CD4-positive, alpha-beta T cell treated with Interleukin-15 for 1 hour (primary cell): ENCODE measurements at regions not wholly inside any gene's neighbourhood (a gene's known extent, or its start where the extent isn't known, plus 50 kb on each side); places are given as distances from the start of the nearest gene placed in this dataset.

Source experiments
- DNase-seq: peaks from one replicate; pipeline ENCODE4 v3.0.0-alpha.2; 2020

DNA sequence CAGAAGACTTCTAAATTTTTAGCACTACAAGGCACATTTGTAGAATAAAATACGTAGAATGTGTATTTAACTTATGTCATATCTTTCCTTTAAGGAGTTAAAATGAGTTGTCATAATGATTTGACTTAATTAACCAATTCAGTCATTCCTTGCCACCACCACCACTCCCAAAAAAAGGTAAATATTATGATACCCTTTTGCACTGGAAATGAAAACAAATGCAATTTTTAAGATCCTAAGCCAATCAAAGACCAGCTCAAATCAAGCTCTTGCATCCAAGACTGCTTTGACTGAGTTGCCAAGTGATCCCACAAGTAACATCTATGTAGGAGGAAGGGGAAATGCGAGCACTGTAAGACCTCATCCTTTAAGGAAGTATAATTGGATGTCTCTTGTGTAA lies 426.6 kb upstream of the ATP11B start:
- no peak for DNase-seq

DNA sequence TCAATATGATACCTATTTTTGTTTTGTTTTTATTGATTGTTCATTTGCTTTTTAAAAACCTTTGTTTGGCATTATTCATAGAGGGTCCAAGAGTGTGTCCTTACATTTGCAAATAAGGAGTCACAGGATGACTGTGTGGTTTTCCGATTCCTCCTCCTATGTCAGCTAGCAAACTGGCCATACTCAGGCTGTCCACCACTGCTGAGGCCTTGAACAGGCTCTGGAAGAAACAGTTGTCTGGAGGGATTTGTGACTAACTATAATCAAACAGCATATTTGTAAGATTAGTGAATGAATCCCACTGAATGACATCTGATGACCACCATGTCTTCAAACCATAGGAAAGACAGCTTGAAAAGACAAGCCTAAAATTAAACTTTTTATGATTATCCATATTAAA lies 423.4 kb upstream of the ATP11B start:
- no peak for DNase-seq

DNA sequence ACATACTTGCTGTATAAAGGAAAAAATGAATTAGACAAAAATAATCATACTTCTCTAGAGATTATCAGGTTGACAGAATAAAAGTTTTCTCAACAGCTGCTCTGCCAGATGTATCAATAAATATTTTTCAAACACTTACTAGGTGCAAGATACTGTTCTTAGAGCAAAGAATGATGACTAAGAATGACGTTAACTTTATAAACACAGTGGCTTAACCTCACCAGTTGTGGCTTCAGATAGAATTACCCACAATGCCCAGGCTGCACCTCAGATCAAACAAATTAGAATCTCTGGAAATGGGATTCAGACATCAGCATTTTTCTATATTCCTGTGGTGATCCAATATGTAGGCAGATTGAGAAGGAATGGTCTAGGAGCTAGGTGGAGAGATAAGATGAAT lies 422.4 kb upstream of the ATP11B start:
- DNase-seq: no peak

DNA sequence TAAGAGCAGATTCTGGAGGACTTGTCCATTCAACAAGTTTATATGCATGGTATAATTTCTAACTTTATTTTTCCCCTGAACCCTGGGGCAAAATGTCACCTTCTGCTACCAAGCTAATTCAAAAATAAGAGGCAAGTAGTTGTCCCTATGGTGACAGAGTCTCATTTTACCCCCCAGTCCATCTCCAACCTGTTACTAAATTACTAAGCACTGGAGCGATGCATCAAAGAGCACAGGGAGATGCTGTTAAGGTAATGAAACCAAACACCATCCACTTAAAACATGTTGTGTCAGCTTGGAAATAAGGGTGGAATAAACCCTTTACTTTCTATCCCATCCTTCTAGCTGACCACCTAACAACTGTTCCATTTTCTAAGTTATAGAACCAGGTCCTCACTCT lies 417.4 kb upstream of the ATP11B start:
- no peak for DNase-seq

DNA sequence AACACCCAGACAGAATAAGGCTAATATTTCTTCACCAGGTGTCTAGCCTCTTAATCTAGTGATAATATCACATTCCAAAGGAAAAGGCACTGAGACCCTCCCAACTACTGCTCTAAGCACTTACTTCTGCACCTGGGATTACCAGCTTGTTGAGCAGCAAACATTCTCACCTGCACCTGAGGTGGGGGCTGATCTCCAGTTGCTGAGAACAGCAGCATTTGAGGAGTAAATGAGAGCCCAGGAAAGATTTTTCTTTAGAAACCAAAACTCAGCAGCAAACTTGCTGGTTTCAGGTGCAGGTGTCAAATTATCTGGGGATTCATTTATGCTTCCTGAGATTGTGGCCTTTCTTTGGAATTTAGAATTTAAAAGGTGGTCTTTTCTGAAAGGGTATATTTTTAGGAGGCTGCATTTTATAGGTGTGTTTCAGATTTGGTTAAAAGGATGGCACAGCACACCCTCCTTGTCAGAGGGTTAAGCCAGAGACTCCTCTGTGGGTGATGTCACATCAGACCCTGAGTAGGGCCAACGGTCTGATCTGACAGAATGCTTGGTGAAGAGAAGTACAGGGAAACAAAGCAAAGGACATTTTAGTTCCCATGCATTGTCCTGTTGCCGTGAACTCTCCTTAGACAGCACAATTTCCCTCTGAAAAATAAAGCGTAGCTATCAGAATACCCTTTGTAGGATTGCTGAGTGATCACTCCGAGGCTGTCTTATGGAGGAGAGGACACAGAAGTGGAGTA lies 411.0 kb upstream of the ATP11B start:
- no peak for DNase-seq

DNA sequence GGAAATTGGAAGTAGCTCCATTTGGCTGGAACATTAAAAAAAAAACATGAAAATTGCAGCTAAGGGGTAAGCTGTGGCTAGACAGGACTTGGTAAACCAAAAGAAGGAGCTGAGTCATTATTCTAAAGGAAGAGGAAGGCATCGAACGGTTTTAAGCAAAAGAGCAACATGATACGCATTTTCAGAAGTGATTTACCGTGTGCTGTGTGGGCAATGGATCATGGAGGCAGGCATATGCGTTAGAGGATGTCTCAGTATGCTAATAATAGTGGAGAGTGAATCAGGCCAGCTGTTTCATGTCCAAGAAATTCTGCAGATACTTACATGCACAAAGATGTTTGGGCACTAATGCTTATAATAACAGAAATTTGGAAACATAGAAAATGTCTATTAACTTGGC lies 409.1 kb upstream of the ATP11B start:
- no peak for DNase-seq

DNA sequence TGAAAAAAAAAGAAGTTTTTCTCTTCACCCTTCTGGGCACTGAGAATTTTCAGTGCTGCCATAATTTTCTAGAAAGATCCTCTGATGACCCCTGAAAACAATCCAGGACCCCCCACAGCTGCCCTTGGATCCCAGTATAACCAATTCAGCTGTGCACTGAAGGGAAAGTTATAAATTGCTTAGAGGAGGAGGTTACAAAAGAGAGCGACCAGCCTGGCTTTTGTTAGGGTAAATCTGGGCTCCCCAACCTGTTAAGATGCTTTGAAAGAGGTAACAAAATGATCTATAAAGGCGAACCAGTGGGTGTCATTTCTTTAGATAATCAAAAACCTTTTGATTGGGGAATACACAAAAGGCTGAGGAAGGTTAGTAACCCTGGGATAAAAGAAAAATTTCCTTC lies 407.9 kb upstream of the ATP11B start:
- DNase-seq: no peak

DNA sequence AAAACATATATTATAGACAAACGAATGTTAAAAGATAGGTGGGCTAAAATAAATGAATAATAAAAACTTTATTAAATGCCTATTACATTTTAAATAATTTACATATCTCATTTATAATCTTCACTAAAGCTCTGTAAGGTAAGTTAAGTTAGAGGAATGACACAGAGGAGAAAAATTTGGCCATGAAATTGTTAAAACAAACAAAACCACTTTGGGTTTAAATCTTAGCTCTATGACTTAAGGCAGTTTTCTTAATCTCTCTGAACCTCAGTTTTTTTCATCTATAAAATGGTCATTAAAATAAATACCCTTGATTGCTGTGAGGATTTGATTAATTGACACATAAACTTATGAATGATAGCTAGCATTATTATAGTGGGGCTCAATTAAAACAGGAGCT lies 404.8 kb upstream of the ATP11B start:
- DNase-seq: no peak

DNA sequence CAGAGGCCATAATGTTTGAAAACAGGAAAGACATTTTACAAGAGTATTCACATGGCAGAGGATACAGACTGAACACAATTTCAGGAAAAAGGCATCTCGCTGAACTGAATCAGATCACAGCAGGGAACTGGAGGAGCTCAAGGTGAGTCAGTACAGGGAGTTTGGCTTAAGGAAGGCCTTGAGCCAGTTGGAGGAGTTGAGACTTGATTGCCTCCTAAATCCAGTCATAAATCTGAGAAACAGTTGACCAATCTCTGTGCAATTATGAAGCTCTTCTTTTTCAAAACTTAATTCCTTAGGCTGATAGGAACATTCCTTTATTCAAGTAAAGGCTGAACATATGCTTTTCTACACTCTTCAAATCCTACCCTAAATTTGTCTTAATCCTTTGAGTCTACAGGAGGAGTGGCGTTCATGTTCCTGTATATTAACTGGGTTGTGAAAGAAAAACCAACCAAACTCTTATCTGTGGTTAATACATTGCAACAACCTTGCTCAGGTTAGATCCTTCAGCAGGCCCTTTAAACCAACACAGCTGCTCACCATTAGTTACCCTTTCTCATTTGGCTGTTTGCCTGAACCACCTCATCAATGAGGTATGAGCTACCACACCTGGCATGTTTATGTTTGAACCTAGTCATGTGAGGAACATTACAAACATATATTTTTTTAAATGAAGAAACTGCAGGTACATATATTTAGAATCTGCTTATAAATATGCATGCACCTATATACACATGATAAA lies 404.1 kb upstream of the ATP11B start:
- DNase-seq: no peak

DNA sequence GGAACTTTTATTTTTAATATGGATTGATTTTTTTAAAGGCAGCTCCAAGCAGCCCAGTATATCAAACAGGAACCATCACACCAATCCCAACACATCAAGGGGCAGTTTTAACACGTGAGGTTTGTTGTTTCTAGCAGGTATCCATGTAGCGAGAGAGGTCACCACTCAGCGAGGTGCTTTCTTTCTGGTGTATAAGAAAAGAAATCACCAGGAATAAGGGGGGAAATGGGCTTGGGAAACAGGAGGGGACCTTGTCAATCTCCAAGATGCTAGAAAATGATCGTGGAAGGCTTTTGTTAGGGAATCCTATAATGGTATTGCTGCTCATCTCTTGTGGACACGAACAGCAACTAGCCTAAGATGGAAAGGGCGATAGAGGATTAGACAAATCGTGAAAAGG lies 402.9 kb upstream of the ATP11B start:
- DNase-seq: no peak

DNA sequence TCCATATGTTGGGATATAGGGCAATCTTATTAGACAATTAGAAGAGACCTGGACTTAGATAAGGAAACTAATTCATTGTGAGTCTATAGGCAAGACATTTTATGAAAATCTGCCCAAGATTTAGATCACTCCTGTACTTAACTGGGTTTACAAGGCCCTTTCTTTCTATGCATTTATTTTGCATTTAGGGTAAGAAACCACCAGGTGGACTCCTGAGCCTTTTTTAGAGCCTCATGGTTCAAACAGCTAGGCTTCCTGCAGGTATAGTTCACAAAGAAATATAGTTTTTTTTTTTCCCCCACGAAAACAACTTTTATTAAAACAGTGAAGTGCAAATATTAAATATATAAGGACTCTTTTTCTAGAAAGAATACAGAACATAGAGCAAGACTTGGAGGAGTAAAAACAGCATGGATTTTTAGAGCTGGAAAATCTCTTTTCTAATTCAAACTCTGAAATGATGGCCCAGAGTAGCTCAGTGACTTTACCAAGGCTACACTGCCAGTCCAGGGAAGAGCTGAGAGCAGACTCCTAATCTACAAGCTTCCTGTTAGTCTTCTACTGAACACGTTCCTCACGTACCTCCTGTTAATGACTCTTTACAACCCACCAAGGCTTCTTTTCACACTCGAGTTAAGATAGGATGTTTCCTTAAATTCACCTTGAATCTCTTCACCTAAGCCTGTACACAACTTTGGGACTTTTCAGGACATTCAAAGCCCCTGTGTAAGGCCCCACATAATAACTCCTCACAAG lies 400.9 kb upstream of the ATP11B start:
- DNase-seq: no peak

DNA sequence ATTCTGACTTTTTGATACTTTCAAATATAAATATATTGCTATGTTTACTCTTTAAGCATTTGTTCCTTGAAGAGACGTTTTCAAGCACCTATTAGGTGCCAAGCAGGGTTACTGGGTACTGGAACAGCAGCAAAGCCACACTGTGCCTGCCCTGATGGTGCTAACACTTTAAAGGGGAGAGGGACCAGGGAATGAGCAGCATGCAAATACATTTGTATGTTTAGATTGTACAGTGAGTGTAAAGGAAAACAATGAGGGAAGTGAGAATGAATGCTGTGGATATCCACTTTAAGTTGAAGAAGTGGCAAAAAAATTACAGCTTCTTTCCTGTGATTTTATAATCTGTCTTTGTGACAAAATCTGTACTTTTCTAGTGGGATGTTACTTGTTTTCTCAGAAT lies 400.2 kb upstream of the ATP11B start:
- no peak for DNase-seq

DNA sequence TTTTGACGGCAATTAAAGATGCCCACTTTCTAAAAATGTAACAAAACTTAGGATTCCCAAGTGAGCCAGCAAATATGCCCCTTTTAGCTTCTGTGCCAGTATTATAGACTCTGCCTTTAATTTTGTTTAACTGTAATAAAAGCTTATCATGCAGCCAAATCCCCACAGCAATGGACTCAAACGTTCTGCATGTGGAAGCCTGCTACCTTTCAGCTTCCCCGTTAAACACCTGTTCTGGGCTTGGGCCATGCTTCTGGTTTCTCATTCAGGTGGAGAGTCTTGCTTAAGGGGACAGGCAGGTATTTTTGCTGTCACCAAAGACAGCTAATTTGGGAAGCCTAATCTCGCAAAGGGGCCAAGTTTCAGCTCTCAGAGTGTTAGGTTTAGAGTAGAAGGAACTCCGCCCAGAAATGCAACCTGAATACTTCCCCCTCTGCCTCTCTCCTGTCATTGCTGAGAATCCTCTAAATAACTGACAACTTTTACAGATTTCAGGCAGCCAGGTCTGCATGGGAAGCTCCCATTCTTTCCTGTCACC lies 399.4 kb upstream of the ATP11B start:
- no peak for DNase-seq

DNA sequence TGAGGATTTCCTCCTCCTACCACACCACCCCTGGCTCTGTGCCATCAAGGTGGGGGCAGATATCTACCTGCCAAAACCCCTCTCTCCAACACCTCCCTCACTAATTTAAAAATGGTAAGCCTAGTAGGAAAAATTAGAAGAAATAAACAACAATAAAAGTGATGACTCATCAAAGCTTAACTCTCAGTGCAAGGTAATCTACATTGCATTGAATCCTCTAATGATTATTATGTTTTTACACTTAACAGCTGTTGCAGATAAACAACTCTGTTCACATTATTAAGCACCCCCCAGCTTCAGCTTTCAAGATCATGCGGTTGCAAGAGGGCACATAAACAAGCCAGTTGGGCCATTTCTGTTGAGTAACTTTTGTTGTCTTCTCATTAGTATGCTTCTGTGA lies 396.1 kb upstream of the ATP11B start:
- no peak for DNase-seq

DNA sequence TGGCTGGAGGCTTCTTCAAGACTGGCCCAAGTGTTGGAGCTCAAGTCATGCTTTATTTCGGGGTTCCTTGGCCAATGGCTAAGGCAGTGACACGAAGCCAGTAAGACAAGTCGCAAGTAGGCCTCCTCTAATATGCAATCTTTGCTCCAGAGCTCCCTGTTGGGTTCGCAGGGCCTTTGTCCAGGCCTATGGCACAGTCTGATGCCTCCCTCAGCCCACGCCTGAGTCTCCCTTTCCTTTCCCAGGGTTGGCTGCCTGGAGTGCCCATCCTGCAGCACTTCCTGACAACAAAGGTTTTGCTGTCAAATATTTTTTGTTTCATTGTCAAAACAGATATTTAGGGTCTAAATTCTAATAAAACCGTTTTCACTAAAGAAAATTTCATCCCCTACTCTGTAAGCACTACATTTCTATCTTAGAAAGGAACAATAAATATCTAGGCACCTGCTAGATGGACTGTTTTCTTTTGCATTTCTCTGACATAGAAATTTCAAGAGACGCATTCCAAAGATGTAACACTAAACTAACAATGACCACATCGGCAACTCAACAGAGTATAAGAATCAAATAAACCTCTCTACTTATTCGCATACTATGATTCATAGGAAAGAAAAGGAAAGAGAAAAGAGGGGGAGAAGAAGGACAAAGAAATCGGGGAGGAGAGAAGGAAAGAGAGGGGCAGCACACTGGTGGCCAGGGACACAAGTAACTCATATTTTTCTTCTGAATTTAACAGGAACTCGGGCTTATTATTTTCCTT lies 393.1 kb upstream of the ATP11B start:
- no peak for DNase-seq

DNA sequence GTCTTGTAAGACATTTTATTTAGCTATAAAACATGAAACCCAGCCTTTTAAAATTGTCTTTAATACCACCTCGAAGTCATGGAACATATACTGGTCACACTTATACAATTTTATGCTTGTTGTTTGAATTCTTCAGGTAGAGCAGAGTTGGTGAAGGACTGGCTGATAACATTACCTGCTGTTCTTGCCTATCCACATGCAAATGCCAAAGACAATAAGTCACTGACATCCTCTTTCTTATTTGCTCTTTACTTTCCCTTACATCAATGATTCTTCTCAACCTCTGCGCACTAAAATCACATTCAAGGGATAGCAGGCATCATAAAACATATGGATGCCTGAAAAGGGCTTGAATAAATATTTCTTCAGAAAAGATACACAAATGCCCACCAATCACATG lies 392.5 kb upstream of the ATP11B start:
- no peak for DNase-seq

DNA sequence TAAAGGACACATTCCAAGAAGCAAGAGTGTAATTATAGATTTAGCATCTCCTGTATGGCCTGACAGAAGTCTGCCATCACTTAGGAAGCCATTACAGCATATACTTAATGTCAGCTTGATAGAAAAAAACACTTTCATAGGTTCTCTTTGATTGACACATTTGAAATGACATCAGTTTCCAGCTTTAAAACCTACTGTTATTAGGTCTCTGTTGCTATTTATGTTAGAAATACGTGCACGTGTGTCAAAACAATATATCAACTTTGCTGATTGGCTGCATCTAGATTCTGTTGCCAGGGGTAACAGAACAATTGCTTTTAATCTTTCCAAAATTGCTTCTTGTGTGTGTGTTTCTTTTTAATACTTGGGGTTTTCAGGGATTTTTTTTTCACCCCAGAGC lies 389.3 kb upstream of the ATP11B start:
- no peak for DNase-seq

DNA sequence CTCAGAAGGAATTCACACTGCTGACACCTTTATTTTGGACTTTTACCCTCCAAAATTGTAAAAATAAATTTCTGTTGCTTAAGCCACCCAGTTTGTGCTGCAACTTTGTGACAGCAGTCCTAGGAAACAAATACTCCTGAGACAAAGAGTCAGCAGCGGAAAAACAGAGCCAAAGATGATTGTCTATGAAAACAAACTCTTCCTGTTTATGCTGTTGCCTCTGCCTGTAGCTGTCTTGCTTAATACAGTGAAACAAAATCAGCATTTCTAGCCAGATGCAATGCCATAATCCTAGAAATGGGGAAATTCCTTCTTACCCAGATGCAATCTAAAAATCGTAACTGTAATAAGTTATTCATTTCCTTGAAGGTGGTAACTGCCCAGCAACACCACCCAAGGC lies 387.5 kb upstream of the ATP11B start:
- DNase-seq: no peak

DNA sequence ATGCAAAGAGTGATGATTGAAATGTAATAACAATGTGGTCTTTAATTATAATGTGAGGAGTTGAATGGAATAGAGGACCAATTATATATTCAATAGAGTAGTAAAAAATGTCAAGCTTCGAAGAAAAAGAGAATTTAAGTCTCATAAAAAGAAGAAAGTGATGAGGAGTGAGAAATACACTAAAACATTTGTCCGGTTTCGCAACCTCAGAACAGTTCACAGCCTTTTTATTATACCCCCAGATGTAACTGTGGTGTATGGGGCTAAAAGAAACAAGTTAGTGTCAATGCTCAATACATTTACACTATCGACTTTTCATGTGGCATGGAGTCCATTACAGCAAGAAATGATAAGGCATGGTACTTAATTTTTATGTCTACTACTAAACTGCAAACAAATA lies 386.5 kb upstream of the ATP11B start:
- DNase-seq: no peak

DNA sequence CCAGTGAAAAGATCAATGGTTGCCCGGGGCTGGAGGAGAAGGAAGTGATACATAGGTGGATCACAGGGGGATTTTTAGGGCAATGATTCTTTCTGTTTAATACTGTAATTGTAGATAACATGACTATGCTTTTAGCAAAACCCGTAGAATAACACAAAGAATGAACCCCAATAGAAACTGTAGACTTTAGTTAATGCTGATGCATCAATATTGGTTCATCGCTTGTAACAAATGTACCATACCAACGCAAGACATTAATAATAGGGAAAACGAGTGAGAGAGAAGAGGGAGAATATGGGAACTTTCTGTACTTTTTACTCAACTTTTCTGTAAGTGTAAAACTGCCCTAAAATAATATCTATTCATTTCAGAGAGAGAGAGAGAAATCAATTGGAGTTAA lies 383.3 kb upstream of the ATP11B start:
- no peak for DNase-seq

DNA sequence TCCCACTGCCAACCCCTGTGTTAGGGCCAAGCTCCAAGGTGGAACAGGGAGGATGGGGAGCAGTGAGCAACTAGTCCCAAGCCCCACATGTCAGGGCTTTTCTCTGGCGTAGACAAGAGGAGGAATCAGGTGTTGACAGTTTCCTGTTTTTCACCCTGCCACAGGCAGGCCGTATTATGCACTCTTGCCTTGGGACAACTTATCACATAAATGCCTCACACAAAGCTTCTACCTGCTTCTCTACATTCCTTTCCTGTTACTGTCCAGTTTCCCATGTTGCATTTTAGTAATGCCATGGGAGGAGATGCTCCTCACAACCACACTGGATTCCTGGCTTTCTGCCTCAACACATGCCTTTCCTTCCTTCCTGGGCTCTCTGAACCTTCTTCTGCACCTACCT lies 381.2 kb upstream of the ATP11B start:
- no peak for DNase-seq

DNA sequence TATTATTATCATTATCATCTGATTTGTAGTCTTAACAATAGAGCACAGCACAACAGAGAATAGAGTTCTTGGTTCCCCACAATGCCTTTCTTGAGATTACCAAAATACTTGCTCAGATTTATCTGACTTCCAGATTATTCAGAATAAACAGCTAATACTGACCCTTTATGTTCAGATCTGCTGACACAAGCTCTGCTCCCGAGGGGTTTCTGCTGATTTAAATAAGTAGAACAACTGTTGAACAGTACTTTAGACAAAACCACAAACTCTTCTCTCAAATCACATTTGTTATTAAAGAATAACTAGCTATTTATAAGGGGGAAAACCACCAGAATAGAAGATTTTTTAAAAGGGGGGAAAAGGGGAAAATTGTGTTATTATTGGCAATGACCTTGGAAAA lies 380.2 kb upstream of the ATP11B start:
- no peak for DNase-seq

DNA sequence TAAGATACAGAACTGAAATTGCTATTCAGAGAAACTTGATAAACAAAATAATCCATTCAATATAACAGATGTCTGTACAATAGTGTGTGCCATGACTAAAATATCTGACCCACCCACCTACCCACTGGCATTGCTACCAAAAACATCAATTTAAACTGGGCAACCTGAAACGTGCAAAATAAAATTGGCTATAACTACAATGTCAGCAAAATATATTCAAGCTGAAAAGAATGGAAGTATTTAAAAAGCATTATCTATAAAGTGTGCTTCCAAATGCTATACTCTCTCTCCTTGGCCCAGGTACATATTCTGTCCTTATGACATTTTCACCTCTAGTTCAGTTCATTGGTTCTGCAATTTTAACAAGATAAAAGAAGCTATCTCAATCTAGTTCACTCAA lies 379.6 kb upstream of the ATP11B start:
- DNase-seq: no peak
